H9 (cell line): ENCODE measurements at regions not wholly inside any gene's neighbourhood (a gene's known extent, or its start where the extent isn't known, plus 50 kb on each side); places are given as distances from the start of the nearest gene placed in this dataset.

ENCODE experiments used
- DNase-seq: peaks from one replicate; pipeline ENCODE4 v3.0.0-alpha.2; 2017
- H2AFZ ChIP-seq: one replicate; pipeline ENCODE4 v1.6.1; 2013; ENCODE audit warnings: mild to moderate bottlenecking, low read length, control low read depth, moderate library complexity
- H2AK5ac ChIP-seq: 2 replicates; pipeline ENCODE4 v1.6.1; 2013; ENCODE audit warnings: low read length, control low read depth, mixed read lengths; ENCODE audit not compliant: insufficient read length
- H2BK120ac ChIP-seq: one replicate; pipeline ENCODE4 v1.6.1; 2013; ENCODE audit warnings: low read depth, mild to moderate bottlenecking, low read length, control low read depth, inconsistent platforms; ENCODE audit not compliant: poor library complexity, severe bottlenecking
- H2BK12ac ChIP-seq: 2 replicates; pipeline ENCODE4 v1.6.1; 2013; ENCODE audit warnings: low read length, control low read depth, mixed read lengths, low read depth; ENCODE audit not compliant: insufficient read length
- H2BK15ac ChIP-seq: 2 replicates; pipeline ENCODE4 v1.6.1; 2013; ENCODE audit warnings: low read depth, low read length, control low read depth
- H2BK20ac ChIP-seq: one replicate; pipeline ENCODE4 v1.6.1; 2013; ENCODE audit warnings: low read depth, mild to moderate bottlenecking, low read length, control low read depth, inconsistent platforms; ENCODE audit not compliant: poor library complexity, severe bottlenecking
- H2BK5ac ChIP-seq: 2 replicates; pipeline ENCODE4 v1.6.1; 2013; ENCODE audit warnings: low read length, control low read depth, mixed read lengths; ENCODE audit not compliant: insufficient read length
- H3K14ac ChIP-seq: 2 replicates; pipeline ENCODE4 v1.6.1; 2013; ENCODE audit warnings: low read length, control low read depth; ENCODE audit not compliant: insufficient read depth
- H3K18ac ChIP-seq: 2 replicates; pipeline ENCODE4 v1.6.1; 2013; ENCODE audit warnings: low read depth, mild to moderate bottlenecking, mixed read lengths, low read length, control low read depth; ENCODE audit not compliant: insufficient read length
- H3K23ac ChIP-seq: 2 replicates; pipeline ENCODE4 v1.6.1; 2013; ENCODE audit warnings: low read length, control low read depth, mixed read lengths, low read depth; ENCODE audit not compliant: insufficient read length
- H3K23me2 ChIP-seq: 2 replicates; pipeline ENCODE4 v1.6.1; 2013; ENCODE audit warnings: low read depth, mild to moderate bottlenecking, mixed read lengths, low read length, control low read depth; ENCODE audit not compliant: insufficient read length, poor library complexity, severe bottlenecking
- H3K27ac ChIP-seq: 2 replicates; pipeline ENCODE4 v1.5.1; 2013; ENCODE audit warnings: low read length, control low read depth, mixed read lengths, low read depth; ENCODE audit not compliant: insufficient read length
- H3K27me3 ChIP-seq: 2 replicates; pipeline ENCODE4 v1.6.1; 2013; ENCODE audit warnings: low read length, control low read depth, inconsistent platforms; ENCODE audit not compliant: insufficient read depth
- H3K4ac ChIP-seq: 2 replicates; pipeline ENCODE4 v1.6.1; 2013; ENCODE audit warnings: low read depth, mild to moderate bottlenecking, control low read depth, inconsistent platforms, low read length, moderate library complexity
- H3K4me1 ChIP-seq: 2 replicates; pipeline ENCODE4 v1.6.1; 2013; ENCODE audit warnings: low read length, control low read depth, inconsistent platforms; ENCODE audit not compliant: insufficient read depth
- H3K4me2 ChIP-seq: 2 replicates; pipeline ENCODE4 v1.6.1; 2013; ENCODE audit warnings: low read length, control low read depth, mixed read lengths; ENCODE audit not compliant: insufficient read length, insufficient read depth
- H3K56ac ChIP-seq: 2 replicates; pipeline ENCODE4 v1.6.1; 2013; ENCODE audit warnings: low read depth, mild to moderate bottlenecking, mixed read lengths, low read length, control low read depth; ENCODE audit not compliant: insufficient read length
- H3K79me1 ChIP-seq: 2 replicates; pipeline ENCODE4 v1.6.1; 2013; ENCODE audit warnings: low read depth, mild to moderate bottlenecking, moderate library complexity, low read length, control low read depth, inconsistent platforms; ENCODE audit not compliant: insufficient read depth, poor library complexity, severe bottlenecking
- H3K79me2 ChIP-seq: 2 replicates; pipeline ENCODE4 v1.6.1; 2013; ENCODE audit warnings: low read length, control low read depth, inconsistent platforms; ENCODE audit not compliant: insufficient read depth
- H3K9ac ChIP-seq: 2 replicates; pipeline ENCODE4 v1.6.1; 2013; ENCODE audit warnings: low read length, control low read depth, mixed read lengths; ENCODE audit not compliant: insufficient read length; ENCODE audit errors: extremely low read depth
- H3K9me3 ChIP-seq: one replicate; pipeline ENCODE4 v1.6.1; 2013; ENCODE audit warnings: low read depth, low read length, inconsistent platforms; ENCODE audit not compliant: control insufficient read depth
- H3T11ph ChIP-seq: one replicate; pipeline ENCODE4 v1.6.1; 2013; ENCODE audit warnings: mild to moderate bottlenecking, low read length, control low read depth, inconsistent platforms
- H4K20me1 ChIP-seq: one replicate; pipeline ENCODE4 v1.6.1; 2013; ENCODE audit not compliant: control insufficient read depth, insufficient read length, insufficient read depth
- H4K5ac ChIP-seq: 2 replicates; pipeline ENCODE4 v1.6.1; 2013; ENCODE audit warnings: low read depth, mild to moderate bottlenecking, mixed read lengths, low read length, control low read depth; ENCODE audit not compliant: insufficient read length
- H4K8ac ChIP-seq: replicated peaks from 2 replicates; pipeline ENCODE4 v1.6.1; 2013; ENCODE audit warnings: low read length, control low read depth, mixed read lengths, low read depth; ENCODE audit not compliant: insufficient read length
- H4K91ac ChIP-seq: 2 replicates; pipeline ENCODE4 v1.6.1; 2013; ENCODE audit warnings: low read depth, mild to moderate bottlenecking, moderate library complexity, mixed read lengths, low read length, control low read depth; ENCODE audit not compliant: insufficient read length
- H3K27ac Mint-ChIP-seq, 3 experiments: 2 replicates in 2 of 3; 3 replicates in 1 of 3; pipeline ENCODE4 v1.8.0; 2020 to 2021; ENCODE audit warnings: mixed read lengths in 3 of 3, mild to moderate bottlenecking in 1 of 3, moderate library complexity in 1 of 3
- H3K27me3 Mint-ChIP-seq: 2 replicates; pipeline ENCODE4 v1.8.0; 2021; ENCODE audit warnings: low read depth, mild to moderate bottlenecking, moderate library complexity, mixed read lengths
- H3K36me3 Mint-ChIP-seq, 3 experiments: 2 replicates in 2 of 3; 3 replicates in 1 of 3; pipeline ENCODE4 v1.8.0; 2020 to 2021; ENCODE audit warnings: low read depth in 3 of 3, mixed read lengths in 3 of 3; ENCODE audit not compliant: insufficient read depth in 1 of 3
- H3K4me1 Mint-ChIP-seq, 2 experiments: 2 replicates each; pipeline ENCODE4 v1.8.0; 2020; ENCODE audit warnings: mixed read lengths in 2 of 2
- H3K4me3 Mint-ChIP-seq, 2 experiments: 2 replicates in 1 of 2; 3 replicates in 1 of 2; pipeline ENCODE4 v1.8.0; 2020 to 2021; ENCODE audit warnings: mild to moderate bottlenecking in 2 of 2, mixed read lengths in 2 of 2, moderate library complexity in 1 of 2
- H3K9me3 Mint-ChIP-seq, 2 experiments: 2 replicates in 1 of 2; 3 replicates in 1 of 2; pipeline ENCODE4 v1.8.0; 2020; ENCODE audit warnings: mild to moderate bottlenecking in 2 of 2, mixed read lengths in 2 of 2, moderate library complexity in 1 of 2
- CTCF ChIP-seq: fragments of 200-600 bp; sonication (generic); conservative IDR thresholded peaks from 3 replicates; pipeline ENCODE4 v1.8.0; 2021; ENCODE audit warnings: antibody characterized with exemption, mild to moderate bottlenecking
- WGBS: extraction: QIAGEN DNeasy Blood & Tissue Kit; methylation state at CpG from one replicate; pipeline ENCODE4 v1.1.7; 2013; ENCODE audit warnings: missing lambda C conversion rate, low lambda C conversion rate, mixed read lengths; ENCODE audit not compliant: insufficient read length; ENCODE audit errors: extremely low coverage; 5-methylcytosine and 5-hydroxymethylcytosine counted together

GRCh38 chr4:170697845-170698244, 608.1 kb upstream of the AADAT start:
- Mint-ChIP-seq H3K36me3 (peaks cover 0 to 4% (median 0%) of the 10 kb centered on the region in 3 experiments; a peak in 1 of 7 replicates), H3K27me3 (no peaks in the 10 kb centered on the region), H3K4me1 (no peaks in the 10 kb centered on the region; a peak in 1 of 4 replicates), H3K4me3 (no peak overlapping the region), H3K9me3 (no peaks in the 10 kb centered on the region), H3K27ac (no peak overlapping the region)
- H3K4ac ChIP-seq, result no peak overlapping the region
- no peaks in the 10 kb centered on the region for H3K79me2 ChIP-seq
- H3K14ac ChIP-seq, result no peak overlapping the region
- H2BK5ac ChIP-seq, result no peak overlapping the region
- no peak overlapping the region for H2AFZ ChIP-seq
- H2AK5ac ChIP-seq, result no peak overlapping the region
- H2BK15ac ChIP-seq, result no peak overlapping the region
- H3K4me2 ChIP-seq, result no peak overlapping the region
- no peaks in the 10 kb centered on the region for H4K20me1 ChIP-seq
- no peaks in the 10 kb centered on the region for H3K4me1 ChIP-seq
- no peak overlapping the region for H4K8ac ChIP-seq
- TF ChIP-seq CTCF, result no peak
- H2BK20ac ChIP-seq, result no peak overlapping the region
- DNase-seq, result no peak
- H4K91ac ChIP-seq, result no peak overlapping the region
- H3K18ac ChIP-seq, result no peak overlapping the region
- no peak overlapping the region for H3K56ac ChIP-seq
- no peak overlapping the region for H3K27ac ChIP-seq
- H3K9ac ChIP-seq, result no peak overlapping the region
- H2BK120ac ChIP-seq, result no peak overlapping the region
- H3T11ph ChIP-seq, result no peak overlapping the region
- H4K5ac ChIP-seq, result no peak overlapping the region
- H3K9me3 ChIP-seq, result no peaks in the 10 kb centered on the region
- H3K23ac ChIP-seq, result no peak overlapping the region
- H3K23me2 ChIP-seq, result no peaks in the 10 kb centered on the region
- H2BK12ac ChIP-seq, result no peak overlapping the region
- H3K79me1 ChIP-seq, result no peaks in the 10 kb centered on the region
- WGBS, result no CpG with 5 or more reads among the region's 2 CpGs
- H3K27me3 ChIP-seq, result no peaks in the 10 kb centered on the region
